AG09319 (cell line): ENCODE measurements at regions not wholly inside any gene's neighbourhood (a gene's known extent, or its start where the extent isn't known, plus 50 kb on each side); places are given as distances from the start of the nearest gene placed in this dataset.

Experiments used
- DNase-seq: peaks from one replicate; pipeline ENCODE4 v3.0.0-alpha.2; 2010; ENCODE audit warnings: low read depth; ENCODE audit errors: extremely low read depth
- CTCF ChIP-seq: IDR thresholded peaks from 2 replicates; pipeline ENCODE4 v1.5.1; 2011; ENCODE audit warnings: low read depth, mild to moderate bottlenecking, inconsistent platforms, low read length, moderate library complexity

- no peak for TF ChIP-seq CTCF
- no peak for DNase-seq
These were observed 375.2 kb downstream of the FSCB start for GRCh38 chr14:44131861-44132260.

GRCh38 chr14:44113769-44114730, 393.0 kb downstream of the FSCB start:
- no peak for DNase-seq
- TF ChIP-seq CTCF, result no peak

- no peak for DNase-seq
- TF ChIP-seq CTCF, result no peak
These were observed 394.2 kb downstream of the FSCB start for GRCh38 chr14:44112774-44113460.

- DNase-seq, result no peak
- no peak for TF ChIP-seq CTCF
These were observed 398.0 kb downstream of the FSCB start for GRCh38 chr14:44109036-44109435.

- no peak for TF ChIP-seq CTCF
- DNase-seq, result no peak
These were observed 398.5 kb downstream of the FSCB start for GRCh38 chr14:44108601-44109000.

- no peak for TF ChIP-seq CTCF
- DNase-seq, result no peak
These were observed 399.9 kb downstream of the FSCB start for GRCh38 chr14:44107156-44107555.
